Colon (tissue), 2 donors: ENCODE measurements at regions not wholly inside any gene's neighbourhood (a gene's known extent, or its start where the extent isn't known, plus 50 kb on each side); places are given as distances from the start of the nearest gene placed in this dataset.
"Not testable (repeated sequence)": the region's sequence is repeated elsewhere in the genome, so short reads cannot be mapped to it uniquely, and the experiment has no call there.

Experiments used
- FAIRE-seq: peaks from 2 replicates; lab custom pipeline; 2012; peaks lifted over from hg19 to GRCh38; lab: Jason Lieb, UNC
- donor health status: control.
- donor health status: control.

DNA sequence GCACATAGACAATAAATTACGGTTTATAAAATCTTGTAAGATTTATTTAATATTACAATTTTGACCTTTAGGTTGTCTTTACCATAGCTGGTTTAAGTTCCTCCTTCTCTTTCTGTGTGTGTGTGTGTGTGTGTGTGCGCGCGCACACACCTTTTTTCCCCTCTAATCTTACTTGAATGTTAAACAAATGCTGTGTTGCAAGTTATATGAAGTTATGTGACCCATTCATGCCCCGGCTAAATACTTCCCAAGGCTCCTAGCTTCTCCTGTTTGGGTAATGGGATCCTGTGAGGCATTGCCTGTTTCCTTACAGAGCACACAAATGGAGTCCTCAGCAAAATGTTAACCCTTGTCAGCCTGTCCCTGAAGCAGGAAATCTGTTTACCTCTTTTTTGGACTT is 125.6 kb upstream of the ZNF608 start:
- FAIRE-seq = no peak

- FAIRE-seq = no peak
Observed at GRCh38 chr5:124872615-124873014, 126.2 kb upstream of the ZNF608 start.

- no peak for FAIRE-seq
Observed at GRCh38 chr5:124873188-124873587, 126.7 kb upstream of the ZNF608 start.

DNA sequence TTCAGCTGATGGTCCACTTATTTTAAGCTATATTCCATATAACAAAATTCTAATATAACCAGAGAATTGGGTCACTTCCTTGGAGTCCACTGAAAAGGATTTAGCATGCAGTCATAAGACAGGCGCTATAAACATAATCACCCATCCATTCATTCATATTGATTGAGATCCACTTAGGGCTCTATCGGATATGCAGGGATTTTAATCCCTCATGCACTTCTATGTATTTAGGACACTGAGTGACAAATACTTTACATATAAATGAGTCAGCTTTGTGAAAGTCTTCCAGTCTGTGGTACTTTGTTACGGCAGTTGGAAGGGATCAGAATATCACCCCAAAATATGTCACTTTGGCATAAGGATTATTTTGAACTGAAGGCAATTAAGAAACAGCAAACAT is 127.3 kb upstream of the ZNF608 start:
- no peak for FAIRE-seq

DNA sequence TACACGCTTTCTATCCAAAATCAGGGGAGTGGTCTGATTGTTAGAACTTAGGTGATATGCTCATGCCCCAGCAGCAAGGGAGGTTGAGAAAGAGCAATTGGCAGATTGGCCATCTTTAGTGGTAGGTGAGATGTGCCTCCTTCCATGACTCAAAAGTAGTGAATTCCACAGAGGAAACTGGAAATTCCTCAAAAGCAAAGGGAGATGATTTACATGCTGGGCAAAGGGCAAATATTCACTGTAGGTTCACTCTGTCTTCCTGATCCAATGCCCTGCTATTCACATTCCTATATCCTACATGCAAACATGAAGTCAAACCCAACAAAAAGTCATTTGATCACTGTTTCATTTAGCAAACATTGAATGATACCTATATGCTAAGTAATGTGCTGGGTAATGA is 130.1 kb upstream of the ZNF608 start:
- no peak for FAIRE-seq

DNA sequence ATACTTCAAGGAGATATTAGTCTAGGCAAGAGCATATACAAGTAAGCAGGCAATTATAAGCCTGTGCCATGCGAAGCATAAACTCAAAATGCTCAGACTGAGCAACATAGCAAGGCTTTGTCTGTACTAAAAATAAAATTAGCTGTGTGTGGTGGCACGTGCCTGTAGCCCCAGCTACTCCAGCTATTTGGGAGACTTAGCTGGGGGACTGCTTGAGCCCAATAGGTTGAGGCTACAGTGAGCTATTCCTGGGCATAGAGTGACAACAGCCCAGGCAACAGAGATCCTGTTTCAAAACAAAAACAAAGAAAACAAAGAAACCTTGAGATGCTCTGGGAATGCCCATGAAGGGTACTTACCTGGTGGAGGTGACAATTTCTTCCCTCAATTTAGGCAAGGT is 130.5 kb upstream of the ZNF608 start:
- FAIRE-seq = no peak

- no peak for FAIRE-seq
Observed at GRCh38 chr5:124877501-124878146, 131.2 kb upstream of the ZNF608 start.

DNA sequence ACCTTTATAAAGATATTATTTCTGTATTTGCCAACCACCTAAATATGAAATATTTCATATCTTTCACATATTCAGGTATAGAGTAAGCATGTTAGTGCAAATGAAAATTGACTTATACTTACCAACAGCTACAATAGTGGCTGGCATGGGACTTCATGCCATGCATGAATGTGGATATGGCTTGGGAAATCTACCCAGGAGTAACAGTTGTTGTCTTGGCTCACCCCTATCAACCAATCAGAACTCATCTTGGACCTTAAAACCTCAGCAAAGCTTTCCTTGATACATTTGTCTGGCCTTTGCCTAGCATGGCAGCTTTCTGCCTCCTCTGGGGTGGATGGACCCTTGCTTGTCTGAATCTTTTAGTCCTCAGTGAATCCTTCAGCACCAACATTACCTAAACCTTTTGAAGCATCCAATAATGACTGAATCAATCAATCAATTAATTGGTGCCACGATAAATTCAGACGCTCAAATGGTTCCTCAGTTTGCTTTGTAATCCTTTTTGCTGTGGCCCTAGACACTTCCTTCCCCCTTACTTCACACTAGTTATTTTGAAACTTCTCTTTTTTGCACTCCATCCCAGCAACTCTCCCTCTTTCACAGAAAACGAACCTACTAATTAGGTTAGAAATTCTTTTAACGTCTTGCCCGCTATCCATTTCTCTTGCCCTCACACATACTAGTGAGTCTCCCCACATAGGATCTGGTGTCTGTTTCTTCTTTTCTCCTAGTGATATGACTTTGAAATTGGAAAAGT is 132.3 kb upstream of the ZNF608 start:
- no peak for FAIRE-seq

DNA sequence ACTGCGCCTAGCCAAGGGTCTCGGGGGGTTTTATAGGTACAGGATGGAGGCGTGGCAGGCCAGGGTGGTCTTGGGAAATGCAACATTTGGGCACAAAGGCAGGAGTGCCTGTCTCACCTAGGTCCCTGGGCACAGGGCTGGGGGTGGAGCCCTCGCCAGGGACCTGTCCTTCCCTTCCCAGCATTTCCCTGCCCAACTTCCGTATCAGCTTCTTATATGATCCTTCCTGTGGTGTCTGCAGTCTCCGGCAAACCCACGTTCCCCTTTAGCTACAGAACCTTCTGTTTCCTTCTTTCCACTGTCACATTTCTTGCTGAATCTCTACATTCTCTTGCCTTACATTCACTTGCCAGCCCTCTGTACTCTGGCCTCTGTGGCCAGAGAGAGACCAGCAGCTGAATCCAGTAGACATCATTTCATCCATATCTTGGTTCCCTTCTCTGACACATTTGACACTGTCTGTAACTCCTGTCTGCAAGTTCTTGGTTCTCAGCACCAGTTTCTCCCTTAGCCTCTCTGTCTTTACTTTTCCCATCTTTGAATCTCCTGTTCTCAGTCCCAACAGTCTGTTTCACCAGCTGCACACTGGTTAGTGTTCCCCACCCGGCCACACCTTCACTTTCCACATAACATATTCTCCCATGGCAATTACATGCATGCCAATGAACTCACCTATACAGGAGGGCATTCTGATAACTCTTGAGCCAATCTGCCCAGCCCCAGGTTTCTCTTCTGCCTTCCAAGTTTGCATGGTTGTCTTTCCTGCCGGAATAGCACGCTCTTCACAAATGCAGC is 134.7 kb upstream of the ZNF608 start:
- FAIRE-seq = no peak

GRCh38 chr5:124883681-124884080 is 137.2 kb upstream of the ZNF608 start:
- FAIRE-seq = no peak

DNA sequence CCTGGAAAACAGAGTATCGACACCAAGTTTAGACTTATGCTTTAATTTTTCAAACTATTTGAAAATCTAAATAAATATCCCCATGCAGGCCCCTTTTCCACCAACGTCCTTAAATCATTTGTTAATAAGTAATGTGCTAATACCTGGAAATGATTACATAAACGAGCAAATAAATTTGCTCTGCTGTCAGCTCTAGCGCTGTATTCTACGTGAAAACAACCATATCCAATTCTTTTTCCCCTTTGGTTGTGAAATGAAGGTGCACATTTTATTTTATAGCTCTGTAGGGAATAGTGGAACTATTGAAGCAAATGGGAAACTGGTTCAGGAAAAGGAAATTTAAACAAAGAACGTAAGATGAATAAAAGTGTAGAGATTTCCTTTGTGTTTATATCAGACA is 137.7 kb upstream of the ZNF608 start:
- no peak for FAIRE-seq

DNA sequence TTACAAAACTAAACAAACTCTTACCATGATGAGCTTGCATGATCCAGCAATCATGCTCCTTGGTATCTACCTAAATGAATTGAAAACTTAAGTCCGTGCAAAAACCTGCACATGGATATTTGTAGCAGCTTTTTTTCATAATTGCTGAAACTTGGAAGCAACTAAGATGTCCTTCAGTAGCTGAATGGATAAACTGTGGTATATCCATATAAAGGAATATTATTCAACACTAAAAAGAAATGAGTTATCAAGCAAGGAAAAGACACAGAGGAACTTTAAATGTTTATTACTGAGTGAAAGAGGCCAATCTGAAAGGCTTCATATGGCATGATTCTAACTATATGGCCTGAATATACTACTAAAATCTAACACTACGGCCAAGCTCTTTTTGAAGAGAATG is 139.1 kb upstream of the ZNF608 start:
- no peak for FAIRE-seq

- no peak for FAIRE-seq
Observed at GRCh38 chr5:124887223-124887622, 140.8 kb upstream of the ZNF608 start.

DNA sequence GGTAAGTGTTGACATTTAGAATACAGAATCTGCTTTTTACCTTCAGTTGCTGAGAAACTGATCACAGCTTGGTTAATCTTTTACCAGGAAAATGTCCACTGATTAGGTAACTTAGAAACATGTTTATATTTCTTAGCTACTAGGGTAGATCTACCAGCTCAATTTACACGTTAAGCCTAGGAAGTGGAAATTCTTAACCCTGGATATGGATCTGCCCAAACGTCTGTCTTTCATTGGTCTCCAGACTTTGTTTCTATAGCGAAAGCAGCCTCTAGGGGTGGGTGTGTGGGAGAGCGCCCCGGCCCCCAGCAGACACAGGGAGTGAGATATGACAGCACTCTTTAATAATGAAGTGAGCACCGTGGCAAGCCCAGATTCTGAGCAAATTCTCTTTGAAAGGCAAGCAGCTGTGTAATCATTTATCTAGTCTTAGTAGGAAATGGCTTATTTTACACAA is 141.6 kb upstream of the ZNF608 start:
- no peak for FAIRE-seq

DNA sequence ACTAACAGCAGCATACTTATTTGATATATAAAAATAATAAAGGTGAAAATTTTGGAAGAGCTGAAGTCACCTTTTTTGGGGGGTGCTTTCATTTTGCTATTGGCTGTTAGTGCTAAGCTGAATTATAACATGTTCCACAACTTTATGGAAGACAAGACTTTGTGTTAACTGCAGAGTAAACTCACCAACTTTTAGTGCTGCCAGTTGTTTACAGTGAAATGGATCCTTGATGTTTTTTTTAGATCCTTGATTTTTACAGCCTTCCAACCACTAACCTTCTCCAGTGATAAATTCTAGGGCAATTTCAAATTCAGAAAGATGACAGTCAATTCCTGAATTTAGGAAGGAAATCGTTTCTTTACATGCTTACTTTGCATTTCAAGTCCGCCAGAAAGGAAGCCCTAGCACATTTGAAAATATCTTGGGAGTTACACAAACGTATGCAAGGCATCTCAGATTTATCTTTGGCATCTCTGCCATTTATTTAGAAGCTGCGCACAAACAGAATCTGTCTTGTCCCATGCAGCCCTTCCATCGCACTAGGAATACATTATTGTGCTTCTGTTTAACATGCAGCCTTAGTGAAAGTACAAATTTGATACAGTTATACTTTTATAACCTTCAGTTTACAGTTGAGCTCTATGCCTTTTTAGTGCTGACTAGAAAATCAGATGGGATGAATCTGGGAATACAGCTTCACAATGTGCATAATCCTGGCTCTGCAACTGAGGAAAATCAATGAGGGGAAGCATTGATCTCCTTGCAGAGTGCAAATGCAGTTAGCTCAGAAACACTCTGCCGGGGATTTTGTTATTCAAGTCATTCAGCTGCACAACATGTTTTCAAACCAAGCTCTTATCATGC is 142.4 kb upstream of the ZNF608 start:
- FAIRE-seq = no peak

DNA sequence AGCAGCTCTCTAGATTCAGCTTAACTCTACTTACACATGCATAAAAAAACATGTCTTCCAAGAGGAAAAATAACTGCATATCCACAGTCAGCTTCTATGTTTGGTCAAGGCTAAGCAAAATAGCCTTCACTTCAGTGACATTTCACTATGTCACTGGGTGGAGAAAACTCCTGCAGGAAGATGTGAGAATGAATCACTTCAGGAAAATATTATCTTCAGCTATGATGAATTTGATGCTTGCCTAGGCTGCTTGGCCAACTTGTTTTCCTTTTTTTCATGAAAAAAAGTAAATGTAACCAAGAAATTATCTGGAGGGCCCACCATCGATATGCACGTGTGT is 143.0 kb upstream of the ZNF608 start:
- no peak for FAIRE-seq

- no peak for FAIRE-seq
Observed at GRCh38 chr5:124889850-124890249, 143.4 kb upstream of the ZNF608 start.

- FAIRE-seq = not testable (repeated sequence)
Observed at GRCh38 chr5:124890442-124890841, 144.0 kb upstream of the ZNF608 start.

DNA sequence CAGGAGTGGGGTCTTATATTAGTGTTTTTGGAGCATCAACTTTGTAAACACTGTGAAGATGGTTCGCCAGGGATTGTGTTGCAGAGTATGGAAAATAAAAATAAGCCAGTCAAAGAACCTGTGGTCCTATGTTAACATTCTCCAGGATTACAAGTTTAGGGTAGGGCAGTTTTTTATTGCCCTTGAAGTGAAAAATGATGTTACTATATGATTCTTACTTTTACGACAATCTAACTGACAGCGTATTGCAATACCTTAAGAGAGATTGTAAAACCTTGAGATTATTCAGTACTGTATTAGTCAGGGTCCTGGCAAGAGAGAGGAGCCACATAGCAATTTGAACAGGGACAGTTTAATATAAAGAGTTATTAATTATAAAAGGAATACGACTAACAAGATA is 144.7 kb upstream of the ZNF608 start:
- no peak for FAIRE-seq

DNA sequence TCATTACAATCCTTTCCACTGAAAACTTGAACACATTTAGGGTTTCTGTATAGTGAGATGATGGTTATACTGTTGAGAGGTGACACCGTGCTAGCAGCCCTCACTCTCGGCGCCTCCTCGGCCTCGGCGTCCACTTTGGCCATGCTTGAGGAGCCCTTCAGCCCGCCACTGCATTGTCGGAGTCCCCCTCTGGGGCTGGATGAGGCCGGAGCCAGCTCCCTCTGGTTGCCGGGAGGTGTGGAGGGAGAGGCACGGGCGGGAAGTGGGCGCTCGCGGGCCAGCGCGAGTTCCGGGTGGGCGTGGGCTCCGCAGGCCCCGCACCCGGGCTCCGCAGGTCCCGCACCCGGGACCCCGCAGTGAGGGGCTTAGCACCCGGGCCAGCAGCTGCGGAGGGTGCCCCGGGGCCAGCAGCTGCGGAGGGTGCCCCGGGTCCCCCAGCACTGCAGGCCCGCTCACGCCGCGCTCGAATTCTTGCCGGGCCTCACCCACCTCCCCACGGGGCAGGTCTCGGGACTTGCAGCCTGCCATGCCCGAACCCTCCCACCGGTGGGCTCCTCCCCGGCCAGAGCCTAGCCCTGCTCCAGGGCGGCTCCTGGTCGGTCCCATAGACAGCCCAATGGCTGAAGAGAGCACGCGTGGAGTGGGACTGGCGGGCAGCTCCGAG is 145.9 kb upstream of the ZNF608 start:
- no peak for FAIRE-seq

DNA sequence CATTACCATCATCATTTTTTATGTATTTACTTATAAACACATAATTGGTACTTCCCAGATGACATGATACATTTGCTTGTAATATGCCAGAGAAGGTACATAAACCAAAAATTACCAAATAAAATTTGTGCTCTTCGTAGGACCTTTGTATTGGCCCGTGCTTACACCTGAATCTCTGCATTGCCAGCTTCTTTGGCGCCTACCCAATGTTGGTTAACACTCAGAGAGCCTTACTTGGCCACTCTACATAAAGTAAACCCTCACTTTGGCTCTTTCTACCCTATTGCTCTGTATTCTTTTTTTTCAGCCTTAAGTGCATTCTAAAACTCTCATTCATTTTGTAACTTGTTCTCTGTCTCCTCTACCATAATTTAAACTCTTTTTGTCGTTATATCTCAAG is 148.1 kb upstream of the ZNF608 start:
- no peak for FAIRE-seq

GRCh38 chr5:124895236-124895635 is 148.8 kb upstream of the ZNF608 start:
- FAIRE-seq = no peak
